ENCODE measurements at regions not wholly inside any gene's neighbourhood (a gene's known extent, or its start where the extent isn't known, plus 50 kb on each side); places are given as distances from the start of the nearest gene placed in this dataset.

GRCh38 chr5:152631221-152631620, 226.1 kb upstream of the NMUR2 start:
- BruUV-seq (replicated peaks) = no TSS peak
- CTCF ChIA-PET = no interaction called here
- TF ChIP-seq EZH2 (IDR thresholded peaks at IDR 0.05; ENCODE audit: low read length, unreplicated experiment) (no peak), CTCF (conservative IDR thresholded peaks at IDR 0.05; ENCODE audit: low read depth, low read length) (no peak), EZH2phosphoT487 (IDR thresholded peaks at IDR 0.05; ENCODE audit: borderline replicate concordance, low read length) (no peak)
- H3K4me2 ChIP-seq (ENCODE audit: low read length) = no peak overlapping the region
- no peaks in the 10 kb centered on the region for H4K20me1 ChIP-seq (ENCODE audit: low read length)
- no peak overlapping the region for H2AFZ ChIP-seq (ENCODE audit: low read length)
- no peaks in the 10 kb centered on the region for H3K9me2 ChIP-seq (replicated peaks; ENCODE audit: low read length)
- ATAC-seq (no peak), DNase-seq (no peak)
- H3K4me3 ChIP-seq (ENCODE audit: low read length) = no peak overlapping the region
- no peaks in the 10 kb centered on the region for H3K79me2 ChIP-seq (ENCODE audit: low read length)
- no peak overlapping the region for H3K27ac ChIP-seq (ENCODE audit: low read length)
- intact Hi-C loops (cut with micrococcal nuclease) = no loop called here
- POLR2A ChIA-PET (ENCODE audit: unreplicated experiment) = no interaction called here
- no peaks in the 10 kb centered on the region for H3K4me1 ChIP-seq (ENCODE audit: insufficient read depth, low read length)
- no peaks in the 10 kb centered on the region for H3K27me3 ChIP-seq (ENCODE audit: low read length)
- no peaks in the 10 kb centered on the region for H3K36me3 ChIP-seq (ENCODE audit: low read depth, low read length)
- H3F3A ChIP-seq (ENCODE audit: low read length, unreplicated experiment) = no peaks in the 10 kb centered on the region
- no peak overlapping the region for H3K9ac ChIP-seq (ENCODE audit: low read length)
- H3K9me3 ChIP-seq (ENCODE audit: low read length) = no peaks in the 10 kb centered on the region

- Histone ChIP-seq H3F3A (ENCODE audit: low read length, unreplicated experiment) (no peaks in the 10 kb centered on the region), H3K4me2 (ENCODE audit: low read length) (no peak overlapping the region), H3K9ac (ENCODE audit: low read length) (no peak overlapping the region), H3K27me3 (ENCODE audit: low read length) (no peaks in the 10 kb centered on the region), H3K9me2 (replicated peaks; ENCODE audit: low read length) (no peaks in the 10 kb centered on the region), H4K20me1 (ENCODE audit: low read length) (no peaks in the 10 kb centered on the region), H3K79me2 (ENCODE audit: low read length) (no peaks in the 10 kb centered on the region), H3K27ac (ENCODE audit: low read length) (no peak overlapping the region), H3K9me3 (ENCODE audit: low read length) (no peaks in the 10 kb centered on the region), H3K36me3 (ENCODE audit: low read depth, low read length) (no peaks in the 10 kb centered on the region), H3K4me3 (ENCODE audit: low read length) (no peak overlapping the region), H2AFZ (ENCODE audit: low read length) (no peak overlapping the region), H3K4me1 (ENCODE audit: insufficient read depth, low read length) (no peaks in the 10 kb centered on the region)
- POLR2A ChIA-PET (ENCODE audit: unreplicated experiment) = no interaction called here
- no TSS peak for BruUV-seq (replicated peaks)
- TF ChIP-seq EZH2 (IDR thresholded peaks at IDR 0.05; ENCODE audit: low read length, unreplicated experiment) (no peak), CTCF (conservative IDR thresholded peaks at IDR 0.05; ENCODE audit: low read depth, low read length) (no peak), EZH2phosphoT487 (IDR thresholded peaks at IDR 0.05; ENCODE audit: borderline replicate concordance, low read length) (no peak)
- CTCF ChIA-PET = no interaction called here
- intact Hi-C loops (cut with micrococcal nuclease) = no loop called here
- no peak for ATAC-seq
- no peak for DNase-seq
These were observed 227.3 kb upstream of the NMUR2 start for GRCh38 chr5:152632360-152632759.

GRCh38 chr5:152634586-152634985, 229.5 kb upstream of the NMUR2 start:
- no peaks in the 10 kb centered on the region for H3K4me1 ChIP-seq (ENCODE audit: insufficient read depth, low read length)
- CTCF ChIA-PET = no interaction called here
- no peak for ATAC-seq

More at GRCh38 chr5:152634586-152634985, 229.5 kb upstream of the NMUR2 start:
- no peaks in the 10 kb centered on the region for H3K9me3 ChIP-seq (ENCODE audit: low read length)
- no TSS peak for BruUV-seq (replicated peaks)
- H3K9me2 ChIP-seq (replicated peaks; ENCODE audit: low read length) = no peaks in the 10 kb centered on the region
- no peaks in the 10 kb centered on the region for H3K79me2 ChIP-seq (ENCODE audit: low read length)
- H3K27ac ChIP-seq (ENCODE audit: low read length) = no peak overlapping the region
- no peak for DNase-seq
- no peak overlapping the region for H3K9ac ChIP-seq (ENCODE audit: low read length)
- H2AFZ ChIP-seq (ENCODE audit: low read length) = no peak overlapping the region
- TF ChIP-seq EZH2 (IDR thresholded peaks at IDR 0.05; ENCODE audit: low read length, unreplicated experiment) (no peak), EZH2phosphoT487 (IDR thresholded peaks at IDR 0.05; ENCODE audit: borderline replicate concordance, low read length) (no peak), CTCF (conservative IDR thresholded peaks at IDR 0.05; ENCODE audit: low read depth, low read length) (no peak)
- no peak overlapping the region for H3K4me2 ChIP-seq (ENCODE audit: low read length)
- intact Hi-C loops (cut with micrococcal nuclease) = no loop called here
- no peaks in the 10 kb centered on the region for H3F3A ChIP-seq (ENCODE audit: low read length, unreplicated experiment)
- H3K36me3 ChIP-seq (ENCODE audit: low read depth, low read length) = no peaks in the 10 kb centered on the region
- H3K27me3 ChIP-seq (ENCODE audit: low read length) = no peaks in the 10 kb centered on the region
- H4K20me1 ChIP-seq (ENCODE audit: low read length) = no peaks in the 10 kb centered on the region
- POLR2A ChIA-PET (ENCODE audit: unreplicated experiment) = no interaction called here
- H3K4me3 ChIP-seq (ENCODE audit: low read length) = no peak overlapping the region
